HG02588 (cell line): ENCODE measurements at regions not wholly inside any gene's neighbourhood (a gene's known extent, or its start where the extent isn't known, plus 50 kb on each side); places are given as distances from the start of the nearest gene placed in this dataset.
"Not testable (repeated sequence)": the region's sequence is repeated elsewhere in the genome, so short reads cannot be mapped to it uniquely, and the experiment has no call there.

Experiments used
- ATAC-seq: cut with Tn5 transposase; IDR thresholded peaks from one replicate; pipeline ENCODE4 v1.9.1; 2021; ENCODE audit warnings: mild to moderate bottlenecking, moderate library complexity; ENCODE audit not compliant: unreplicated experiment

DNA sequence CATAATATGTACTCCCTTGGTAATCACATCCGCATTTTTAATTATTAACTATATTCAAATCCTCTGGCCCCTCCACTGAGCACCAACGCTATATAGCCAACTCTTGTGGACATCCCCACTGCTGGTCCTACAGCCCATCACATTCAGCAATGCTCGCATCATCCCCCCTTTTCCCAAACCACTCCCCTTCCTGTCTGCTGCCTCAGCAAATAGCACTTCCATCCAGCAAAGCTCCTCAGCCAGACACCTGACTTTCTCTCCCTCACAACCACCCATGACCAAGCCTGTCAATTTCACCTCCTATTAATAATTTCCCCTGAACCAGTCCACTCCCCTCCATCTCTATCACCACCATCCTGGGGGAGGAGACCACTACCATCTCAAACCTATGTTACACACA is 65.5 kb upstream of the KIF2A start:
- not testable (repeated sequence) for ATAC-seq

DNA sequence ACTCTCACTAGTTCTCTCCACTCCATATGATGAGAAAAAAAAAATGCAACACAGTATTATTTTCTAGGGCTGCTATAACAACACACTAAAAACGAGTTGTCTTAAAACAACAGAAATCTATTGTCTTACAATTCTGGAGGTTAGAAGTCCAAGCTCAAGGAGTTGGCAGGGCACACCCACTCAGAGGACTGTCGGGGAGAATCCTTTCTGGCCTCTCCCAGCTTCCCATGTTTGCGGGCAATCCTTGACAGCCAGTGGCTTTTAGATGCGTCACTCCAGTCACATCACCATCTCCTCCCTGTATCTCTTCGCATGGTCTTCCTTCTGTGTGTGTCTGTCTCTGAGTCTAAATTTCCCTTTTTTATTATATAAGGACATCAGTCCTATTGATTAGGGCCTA is 64.0 kb upstream of the KIF2A start:
- ATAC-seq: not testable (repeated sequence)

DNA sequence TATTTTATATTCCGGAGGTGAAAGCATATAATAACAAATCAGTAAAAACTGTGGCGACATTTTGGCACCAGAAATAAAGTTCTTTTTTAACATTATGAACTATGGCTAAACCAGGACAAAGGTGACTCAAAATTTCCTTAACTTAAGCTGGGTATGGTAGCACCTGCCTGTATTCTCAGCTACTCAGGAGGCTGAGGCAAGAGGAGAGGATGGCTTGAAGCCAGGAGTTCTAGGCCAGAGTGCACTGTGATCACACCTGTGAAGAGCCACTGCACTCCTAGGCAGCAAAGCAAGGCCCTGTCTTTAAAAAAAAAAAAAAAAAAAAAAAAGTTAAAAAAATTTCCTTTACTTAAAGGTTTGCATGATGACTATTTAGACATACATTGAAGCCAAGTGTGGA is 63.0 kb upstream of the KIF2A start:
- not testable (repeated sequence) for ATAC-seq

DNA sequence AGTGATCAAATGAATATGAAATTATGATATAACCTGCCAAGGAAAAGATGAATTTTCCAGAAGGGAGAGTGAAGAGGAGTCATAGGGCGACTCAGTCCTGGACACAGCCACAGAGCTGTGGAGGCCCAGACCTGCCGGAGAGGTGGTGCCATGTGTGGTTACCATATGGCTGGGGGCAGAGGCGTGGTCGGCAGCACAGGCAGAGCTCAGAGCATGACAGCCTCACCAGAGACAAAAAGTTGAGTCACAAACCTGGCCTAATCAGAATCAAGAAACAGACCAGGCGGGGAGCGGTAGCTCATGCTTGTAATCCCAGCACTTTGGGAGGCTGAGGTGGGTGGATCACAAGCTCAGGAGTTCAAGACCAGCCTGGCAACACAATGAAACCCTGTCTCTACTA is 57.8 kb upstream of the KIF2A start:
- ATAC-seq: not testable (repeated sequence)

DNA sequence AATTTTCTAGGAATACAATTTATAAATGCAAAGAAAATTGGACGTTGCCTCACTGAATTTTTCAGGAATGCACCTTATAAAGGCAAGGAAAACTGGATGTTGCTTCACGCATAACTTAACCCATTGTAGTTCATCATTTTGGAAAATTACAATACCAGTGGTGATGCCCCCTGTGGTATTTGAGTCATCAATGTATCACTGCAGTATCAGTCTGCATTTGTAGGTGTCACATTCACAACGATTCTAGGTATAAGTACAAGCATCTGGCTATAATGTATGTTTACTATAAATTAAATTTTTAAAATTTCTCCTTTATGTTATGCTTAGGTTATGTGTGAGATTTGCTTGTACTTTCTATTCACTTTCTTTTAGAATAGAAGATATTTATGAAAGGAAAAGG is 55.9 kb upstream of the KIF2A start:
- not testable (repeated sequence) for ATAC-seq

DNA sequence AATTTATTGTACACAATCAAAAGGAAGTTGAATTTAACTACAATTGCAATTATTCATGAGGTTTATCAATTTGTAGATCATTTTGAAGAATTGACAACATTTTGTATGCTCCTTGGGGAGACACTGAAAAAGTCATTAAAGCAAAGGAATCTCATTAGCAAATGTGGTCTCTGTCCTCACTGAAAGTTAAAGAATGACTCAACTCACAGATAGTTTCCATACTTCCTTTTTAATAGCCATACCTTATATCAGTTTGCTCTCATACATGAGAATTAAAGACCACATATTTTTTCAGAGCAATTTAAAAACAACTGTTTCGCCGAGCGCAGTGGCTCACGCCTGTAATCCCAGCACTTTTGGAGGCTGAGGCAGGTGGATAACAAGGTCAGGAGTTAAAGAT is 55.1 kb upstream of the KIF2A start:
- not testable (repeated sequence) for ATAC-seq

DNA sequence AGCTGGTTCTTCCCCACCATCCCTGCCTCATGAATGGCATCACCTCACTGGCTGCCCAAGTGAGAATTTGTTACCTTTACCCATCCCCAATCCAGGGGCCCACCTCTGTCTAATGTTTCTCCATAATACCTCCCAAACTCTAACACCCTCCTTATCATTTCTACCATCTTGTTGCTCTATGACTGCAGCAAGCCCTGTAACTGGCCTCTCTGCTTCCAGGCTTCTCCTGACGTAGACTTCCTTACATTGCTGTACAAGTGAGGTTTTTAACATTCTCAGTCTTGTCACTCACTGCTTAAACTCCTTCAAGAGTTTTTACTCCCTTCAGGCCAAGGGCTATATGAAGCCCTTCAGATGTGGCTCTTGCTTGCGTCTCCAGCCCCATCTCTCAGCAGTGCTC is 53.5 kb upstream of the KIF2A start:
- not testable (repeated sequence) for ATAC-seq

DNA sequence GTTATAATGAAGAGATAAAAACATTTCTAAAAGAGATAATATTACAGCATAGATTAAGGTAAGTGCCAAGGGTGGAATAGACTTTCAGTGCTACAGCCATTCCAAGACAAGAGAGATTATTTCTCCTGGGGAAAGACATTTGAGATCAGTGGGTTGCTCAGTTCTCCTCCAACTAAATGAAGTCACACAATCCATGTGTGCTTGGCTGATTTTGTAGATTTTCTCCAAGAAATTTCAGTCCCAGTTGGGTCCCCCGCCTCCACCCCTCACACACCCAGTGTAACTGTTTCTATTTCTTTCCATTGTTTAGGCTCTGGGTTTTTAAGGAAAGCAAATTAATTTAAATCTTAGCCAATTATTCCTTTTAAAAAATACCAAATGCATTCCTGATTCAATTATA is 50.5 kb upstream of the KIF2A start:
- not testable (repeated sequence) for ATAC-seq

DNA sequence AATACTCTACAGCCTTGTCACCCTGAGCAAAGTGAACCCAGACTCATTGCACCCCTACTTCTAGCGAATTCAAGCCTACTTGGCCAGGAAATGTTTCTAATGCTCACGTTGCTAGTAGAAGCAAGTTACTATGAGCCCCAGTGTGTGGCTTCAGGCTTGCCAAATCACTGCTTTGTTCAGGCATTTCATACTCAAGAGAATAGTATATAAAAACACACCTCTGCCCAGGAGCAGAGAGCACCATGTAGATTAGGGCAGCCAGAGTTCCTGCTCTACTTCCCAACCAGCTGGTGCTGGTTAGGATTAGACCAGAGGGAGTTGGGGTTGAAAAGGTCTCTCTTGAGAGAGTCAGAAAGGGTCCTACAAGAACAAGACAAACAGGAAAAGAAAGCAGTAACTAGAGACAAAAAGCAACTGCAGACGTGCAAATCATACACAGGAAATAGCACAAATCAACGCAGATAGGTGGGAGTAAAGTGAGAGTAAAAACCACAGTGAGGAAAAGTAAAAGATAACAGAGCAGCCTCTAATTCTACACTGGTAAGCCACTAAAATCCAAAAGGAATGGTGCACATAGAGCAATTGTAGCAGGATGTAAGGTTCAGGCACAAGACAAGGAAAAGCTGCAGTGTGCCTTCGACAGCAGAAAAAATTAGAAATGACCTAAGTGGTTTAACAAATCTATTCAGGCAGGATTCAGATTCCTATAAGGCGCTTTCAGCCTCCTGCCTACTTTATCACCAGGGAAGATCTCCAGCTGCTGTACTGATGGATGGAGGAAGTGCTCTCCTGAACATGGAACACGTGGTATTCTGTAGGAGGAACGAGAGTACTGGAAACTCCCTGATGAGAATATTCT is 49.6 kb upstream of the KIF2A start:
- peak; percentile 51 for ATAC-seq
